HCEC 1CT (cell line): ENCODE measurements at regions not wholly inside any gene's neighbourhood (a gene's known extent, or its start where the extent isn't known, plus 50 kb on each side); places are given as distances from the start of the nearest gene placed in this dataset.

Source experiments
- DNase-seq: peaks from one replicate; pipeline ENCODE4 v3.0.0-alpha.2; 2017

- DNase-seq, result peak; percentile 73
Measured at GRCh38 chr6:119627908-119628669, 278.5 kb upstream of the MAN1A1 start.

GRCh38 chr6:119626884-119627619 lies 277.5 kb upstream of the MAN1A1 start:
- no peak for DNase-seq

GRCh38 chr6:119620846-119621555 lies 271.4 kb upstream of the MAN1A1 start:
- peak; percentile 93 for DNase-seq

- DNase-seq, result no peak
Measured at GRCh38 chr6:119614138-119614537, 264.6 kb upstream of the MAN1A1 start.

- DNase-seq, result peak; percentile 73
Measured at GRCh38 chr6:119612911-119613381, 263.4 kb upstream of the MAN1A1 start.

GRCh38 chr6:119612176-119612891 lies 262.8 kb upstream of the MAN1A1 start:
- DNase-seq, result peak; percentile 20

GRCh38 chr6:119610754-119611153 lies 261.2 kb upstream of the MAN1A1 start:
- no peak for DNase-seq

- DNase-seq, result no peak
Measured at GRCh38 chr6:119610265-119610664, 260.7 kb upstream of the MAN1A1 start.

GRCh38 chr6:119609865-119610264 lies 260.3 kb upstream of the MAN1A1 start:
- DNase-seq, result no peak

GRCh38 chr6:119608994-119609393 lies 259.4 kb upstream of the MAN1A1 start:
- no peak for DNase-seq

GRCh38 chr6:119604124-119604523 lies 254.6 kb upstream of the MAN1A1 start:
- DNase-seq, result no peak

- no peak for DNase-seq
Measured at GRCh38 chr6:119603501-119603900, 253.9 kb upstream of the MAN1A1 start.

GRCh38 chr6:119602215-119603178 lies 252.9 kb upstream of the MAN1A1 start:
- peak; percentile 85 for DNase-seq

- DNase-seq, result no peak
Measured at GRCh38 chr6:119598883-119599282, 249.3 kb upstream of the MAN1A1 start.

- DNase-seq, result no peak
Measured at GRCh38 chr6:119594907-119595306, 245.3 kb upstream of the MAN1A1 start.

GRCh38 chr6:119591235-119591634 lies 241.7 kb upstream of the MAN1A1 start:
- DNase-seq, result no peak

GRCh38 chr6:119590066-119590465 lies 240.5 kb upstream of the MAN1A1 start:
- DNase-seq, result no peak

- DNase-seq, result peak; percentile 21
Measured at GRCh38 chr6:119587537-119587936, 238.0 kb upstream of the MAN1A1 start.

GRCh38 chr6:119586250-119586882 lies 236.8 kb upstream of the MAN1A1 start:
- no peak for DNase-seq

- no peak for DNase-seq
Measured at GRCh38 chr6:119584088-119584487, 234.5 kb upstream of the MAN1A1 start.

- no peak for DNase-seq
Measured at GRCh38 chr6:119581220-119581619, 231.7 kb upstream of the MAN1A1 start.
